ENCODE measurements at regions not wholly inside any gene's neighbourhood (a gene's known extent, or its start where the extent isn't known, plus 50 kb on each side); places are given as distances from the start of the nearest gene placed in this dataset.
"Not testable (repeated sequence)": the region's sequence is repeated elsewhere in the genome, so short reads cannot be mapped to it uniquely, and the experiment has no call there.

- DNase-seq (ENCODE audit: low read depth, low spot score) = no peak
Measured at GRCh38 chr17:14552306-14552705, 251.4 kb downstream of the HS3ST3B1 start.

GRCh38 chr17:14547556-14547955 lies 246.7 kb downstream of the HS3ST3B1 start:
- DNase-seq (ENCODE audit: low read depth, low spot score) = no peak

- no peak for DNase-seq (ENCODE audit: low read depth, low spot score)
Measured at GRCh38 chr17:14547016-14547415, 246.1 kb downstream of the HS3ST3B1 start.

- no peak for DNase-seq (ENCODE audit: low read depth, low spot score)
Measured at GRCh38 chr17:14545156-14545906, 244.4 kb downstream of the HS3ST3B1 start.

GRCh38 chr17:14541714-14542113 lies 240.8 kb downstream of the HS3ST3B1 start:
- no peak for DNase-seq (ENCODE audit: low read depth, low spot score)

GRCh38 chr17:14539801-14540200 lies 238.9 kb downstream of the HS3ST3B1 start:
- DNase-seq (ENCODE audit: low read depth, low spot score) = no peak

GRCh38 chr17:14532242-14532641 lies 231.4 kb downstream of the HS3ST3B1 start:
- DNase-seq (ENCODE audit: low read depth, low spot score) = not testable (repeated sequence)

- DNase-seq (ENCODE audit: low read depth, low spot score) = no peak
Measured at GRCh38 chr17:14525551-14526455, 224.9 kb downstream of the HS3ST3B1 start.

GRCh38 chr17:14522795-14523387 lies 222.0 kb downstream of the HS3ST3B1 start:
- no peak for DNase-seq (ENCODE audit: low read depth, low spot score)

GRCh38 chr17:14518919-14519318 lies 218.0 kb downstream of the HS3ST3B1 start:
- DNase-seq (ENCODE audit: low read depth, low spot score) = not testable (repeated sequence)

GRCh38 chr17:14514973-14515372 lies 214.1 kb downstream of the HS3ST3B1 start:
- no peak for DNase-seq (ENCODE audit: low read depth, low spot score)

GRCh38 chr17:14513835-14514234 lies 213.0 kb downstream of the HS3ST3B1 start:
- DNase-seq (ENCODE audit: low read depth, low spot score) = no peak

GRCh38 chr17:14510136-14510535 lies 209.3 kb downstream of the HS3ST3B1 start:
- no peak for DNase-seq (ENCODE audit: low read depth, low spot score)

- no peak for DNase-seq (ENCODE audit: low read depth, low spot score)
Measured at GRCh38 chr17:14508156-14508555, 207.3 kb downstream of the HS3ST3B1 start.

- DNase-seq (ENCODE audit: low read depth, low spot score) = no peak
Measured at GRCh38 chr17:14506364-14506763, 205.5 kb downstream of the HS3ST3B1 start.

GRCh38 chr17:14505606-14506005 lies 204.7 kb downstream of the HS3ST3B1 start:
- DNase-seq (ENCODE audit: low read depth, low spot score) = no peak

- DNase-seq (ENCODE audit: low read depth, low spot score) = no peak
Measured at GRCh38 chr17:14499976-14500375, 199.1 kb downstream of the HS3ST3B1 start.

GRCh38 chr17:14498812-14499211 lies 197.9 kb downstream of the HS3ST3B1 start:
- no peak for DNase-seq (ENCODE audit: low read depth, low spot score)

GRCh38 chr17:14494161-14494560 lies 193.3 kb downstream of the HS3ST3B1 start:
- no peak for DNase-seq (ENCODE audit: low read depth, low spot score)

GRCh38 chr17:14489986-14490385 lies 189.1 kb downstream of the HS3ST3B1 start:
- DNase-seq (ENCODE audit: low read depth, low spot score) = no peak

GRCh38 chr17:14488958-14489550 lies 188.2 kb downstream of the HS3ST3B1 start:
- no peak for DNase-seq (ENCODE audit: low read depth, low spot score)

GRCh38 chr17:14487068-14487467 lies 186.2 kb downstream of the HS3ST3B1 start:
- DNase-seq (ENCODE audit: low read depth, low spot score) = no peak
